GM23248 (cell line): ENCODE measurements at regions not wholly inside any gene's neighbourhood (a gene's known extent, or its start where the extent isn't known, plus 50 kb on each side); places are given as distances from the start of the nearest gene placed in this dataset.

ENCODE experiments used
- EZH2 ChIP-seq: fragments of 200-600 bp; sonication (generic); IDR thresholded peaks from 2 replicates; pipeline ENCODE4 v1.6.1; 2018; ENCODE audit warnings: antibody characterized with exemption, mild to moderate bottlenecking; ENCODE audit not compliant: insufficient read depth, poor library complexity, severe bottlenecking
- EZH2phosphoT487 ChIP-seq: fragments of 200-600 bp; sonication (generic); IDR thresholded peaks from 2 replicates; pipeline ENCODE4 v1.6.1; 2018; ENCODE audit warnings: antibody characterized with exemption, moderate library complexity, mild to moderate bottlenecking, low read depth; ENCODE audit not compliant: insufficient read depth

DNA sequence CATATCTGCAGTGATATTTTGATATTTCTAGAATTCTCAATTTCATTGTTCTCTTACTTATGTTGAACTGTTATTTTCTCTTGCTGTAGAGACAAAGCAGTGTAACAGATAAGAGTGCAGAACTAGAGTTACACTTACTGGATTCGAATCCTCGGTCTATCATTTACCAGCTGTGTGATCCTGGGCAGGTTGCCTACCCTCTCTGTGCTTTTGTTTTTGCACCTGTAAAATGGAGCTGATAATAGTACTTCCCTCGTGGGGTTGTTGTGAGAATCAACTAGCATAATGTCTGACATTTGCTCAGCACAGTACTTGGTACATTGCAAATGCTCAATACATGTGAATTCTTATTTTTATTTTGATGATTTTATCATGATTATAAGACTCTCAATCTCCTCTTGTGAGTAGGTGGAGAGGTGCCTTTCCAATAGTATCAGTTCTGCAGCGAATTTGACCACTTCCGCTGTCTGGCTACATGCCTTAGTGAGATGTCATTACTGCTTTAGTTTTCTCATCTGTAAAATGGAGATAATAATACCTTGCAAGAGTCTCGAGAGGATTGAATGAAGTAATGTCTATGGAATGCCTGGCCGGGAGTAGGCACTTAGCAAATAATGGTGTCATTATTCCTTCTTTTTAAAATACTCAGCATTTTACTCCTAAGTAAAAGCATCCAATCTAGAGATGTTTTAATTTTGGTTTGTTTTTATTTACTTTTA is 312.2 kb upstream of the MAF start:
- TF ChIP-seq EZH2, result no peak
- no peak for TF ChIP-seq EZH2phosphoT487
